Left colon (tissue), 2 donors: ENCODE measurements at regions not wholly inside any gene's neighbourhood (a gene's known extent, or its start where the extent isn't known, plus 50 kb on each side); places are given as distances from the start of the nearest gene placed in this dataset.
"Not testable (repeated sequence)": the region's sequence is repeated elsewhere in the genome, so short reads cannot be mapped to it uniquely, and the experiment has no call there.

Source experiments
- ATAC-seq: fragments of 200-7000 bp; cut with Tn5 transposase; one replicate; pipeline ENCODE4 v1.9.1; 2020; ENCODE audit warnings: mild to moderate bottlenecking, moderate library complexity
- DNase-seq, 2 donors: peaks; one replicate each; pipeline ENCODE4 v3.0.0-alpha.2; 2020
- intact Hi-C, 2 donors: fragments of 100-400 bp; cut with DNase I in 1 of 2; cut with micrococcal nuclease in 1 of 2; formaldehyde crosslinking; loops; one replicate each; pipeline versions ENCODE4 v1.11.2 to v1.14.0; 2022; cut with DNase I, micrococcal nuclease
- donor health status: DM: no; HTN: no; CAD: no.
- donor health status: DM: yes; HTN: yes; CAD: no.

- DNase-seq, intact Hi-C loops, ATAC-seq: not testable (repeated sequence)
These were observed 134.1 kb downstream of the RRAGC start for GRCh38 chr1:38725321-38725961.

- ATAC-seq (peak; percentile 43), DNase-seq (no peak)
- intact Hi-C loops: no loop called here
These were observed 135.1 kb downstream of the RRAGC start for GRCh38 chr1:38724160-38725131.

GRCh38 chr1:38721816-38722215, 137.8 kb downstream of the RRAGC start:
- no peak for ATAC-seq
- no peak for DNase-seq
- intact Hi-C loops: no loop called here

- intact Hi-C loops: no loop called here
- no peak for DNase-seq
These were observed 139.7 kb downstream of the RRAGC start for GRCh38 chr1:38719880-38720279.

GRCh38 chr1:38718031-38718430, 141.5 kb downstream of the RRAGC start:
- intact Hi-C loops: no loop called here
- no peak for DNase-seq
- ATAC-seq: no peak

More at GRCh38 chr1:38719880-38720279, 139.7 kb downstream of the RRAGC start:
- no peak for ATAC-seq

GRCh38 chr1:38716229-38716628, 143.3 kb downstream of the RRAGC start:
- DNase-seq (no peak), ATAC-seq (no peak)
- intact Hi-C loops: no loop called here

- DNase-seq (no peak), ATAC-seq (no peak)
- intact Hi-C loops: no loop called here
These were observed 144.2 kb downstream of the RRAGC start for GRCh38 chr1:38715415-38715814.

GRCh38 chr1:38712046-38712445, 147.5 kb downstream of the RRAGC start:
- ATAC-seq (no peak), DNase-seq (no peak)
- intact Hi-C loops: no loop called here

- intact Hi-C loops: no loop called here
- DNase-seq (no peak), ATAC-seq (no peak)
These were observed 150.8 kb downstream of the RRAGC start for GRCh38 chr1:38708701-38709258.

- intact Hi-C loops: no loop called here
- no peak for DNase-seq
- no peak for ATAC-seq
These were observed 158.5 kb downstream of the RRAGC start for GRCh38 chr1:38701088-38701487.

- DNase-seq: no peak
- intact Hi-C loops: no loop called here
- no peak for ATAC-seq
These were observed 159.5 kb downstream of the RRAGC start for GRCh38 chr1:38700077-38700470.

GRCh38 chr1:38699330-38700076, 160.1 kb downstream of the RRAGC start:
- DNase-seq (no peak), ATAC-seq (no peak)
- intact Hi-C loops: no loop called here

- intact Hi-C loops: no loop called here
- DNase-seq: no peak
- ATAC-seq: no peak
These were observed 162.2 kb downstream of the RRAGC start for GRCh38 chr1:38697387-38697786.

GRCh38 chr1:38696371-38696770, 163.2 kb downstream of the RRAGC start:
- no peak for DNase-seq
- no peak for ATAC-seq
- intact Hi-C loops: no loop called here

- intact Hi-C loops: no loop called here
- ATAC-seq (no peak), DNase-seq (no peak)
These were observed 165.8 kb downstream of the RRAGC start for GRCh38 chr1:38693759-38694158.

- intact Hi-C loops: no loop called here
- ATAC-seq: no peak
These were observed 166.5 kb downstream of the RRAGC start for GRCh38 chr1:38693031-38693430.

GRCh38 chr1:38690790-38691449, 168.7 kb downstream of the RRAGC start:
- ATAC-seq (no peak), DNase-seq (no peak)
- intact Hi-C loops: no loop called here

More at GRCh38 chr1:38693031-38693430, 166.5 kb downstream of the RRAGC start:
- DNase-seq: no peak

GRCh38 chr1:38686927-38687255, 172.7 kb downstream of the RRAGC start:
- no peak for ATAC-seq
- intact Hi-C loops: no loop called here

More at GRCh38 chr1:38686927-38687255, 172.7 kb downstream of the RRAGC start:
- DNase-seq: no peak
